Astrocyte (in vitro differentiated cells and primary cell): ENCODE measurements at regions not wholly inside any gene's neighbourhood (a gene's known extent, or its start where the extent isn't known, plus 50 kb on each side); places are given as distances from the start of the nearest gene placed in this dataset.

Experiments used
- CTCF ChIP-seq: IDR thresholded peaks from 2 replicates; pipeline ENCODE4 v1.5.1; 2011; ENCODE audit warnings: low read depth, mild to moderate bottlenecking, inconsistent platforms, low read length, moderate library complexity; ENCODE audit not compliant: insufficient read depth
- EZH2 ChIP-seq: IDR thresholded peaks from 2 replicates; pipeline ENCODE4 v1.6.1; 2012; ENCODE audit warnings: mild to moderate bottlenecking, low read length, inconsistent platforms; ENCODE audit not compliant: insufficient read depth

- TF ChIP-seq CTCF (no peak), EZH2 (no peak)
Observed at GRCh38 chr15:81749716-81750375, 296.0 kb downstream of the MEX3B start.
